Activated CD8-positive, alpha-beta memory T cell treated with anti-CD3 and anti-CD28 coated beads for 36 hours (primary cell): ENCODE measurements at regions not wholly inside any gene's neighbourhood (a gene's known extent, or its start where the extent isn't known, plus 50 kb on each side); places are given as distances from the start of the nearest gene placed in this dataset.

Experiments used
- CTCF ChIA-PET: fragments of 350-600 bp; sonication (Branson Sonifier 250); formaldehyde crosslinking; loops from one replicate; lab custom pipeline; 2021; ENCODE audit warnings: antibody characterized with exemption; lab: Charles Lee
- POLR2A ChIA-PET: fragments of 350-600 bp; sonication (Branson Sonifier 250); formaldehyde crosslinking; loops from one replicate; lab custom pipeline; 2021; ENCODE audit warnings: antibody characterized with exemption; lab: Charles Lee

DNA sequence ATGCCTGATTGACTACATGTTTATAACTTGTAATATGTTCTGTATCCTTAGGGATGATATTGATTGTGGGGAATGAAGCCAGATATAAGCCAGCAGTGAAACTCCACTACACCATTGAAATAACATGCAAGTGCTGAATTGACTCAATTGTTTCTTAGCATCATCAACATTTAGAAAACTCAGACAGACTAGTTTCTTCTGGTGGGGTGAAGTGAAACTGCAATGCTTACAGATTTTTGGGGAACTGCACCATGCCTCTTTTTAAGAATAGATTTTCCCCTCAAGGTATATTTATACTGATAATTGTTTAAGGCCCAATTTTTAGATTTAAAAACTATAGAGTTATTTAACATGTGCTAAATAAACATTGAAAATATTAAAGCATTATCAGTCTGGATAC is 1044.6 kb upstream of the EYS start:
- ChIA-PET CTCF (no interaction called here), POLR2A (no interaction called here)

DNA sequence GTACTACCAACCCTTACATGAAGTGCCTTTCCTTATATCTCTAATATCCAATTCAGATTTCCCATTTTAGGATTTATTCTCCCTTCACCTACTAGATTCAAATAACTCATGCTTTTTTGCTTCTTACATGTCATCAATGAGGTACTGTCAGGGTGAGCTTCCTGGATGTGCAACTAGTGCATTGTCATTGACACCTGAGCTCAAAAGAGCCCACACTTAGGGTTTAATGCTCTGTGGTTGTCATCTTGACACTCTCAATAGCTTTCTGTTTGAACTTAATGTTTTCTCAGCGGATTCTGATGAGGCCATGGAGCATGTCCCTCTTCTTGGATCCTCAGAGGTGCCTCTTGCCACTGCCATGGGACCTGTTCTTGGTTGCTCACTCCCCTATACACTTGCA is 1033.3 kb upstream of the EYS start:
- CTCF ChIA-PET: no interaction called here
- POLR2A ChIA-PET: no interaction called here

DNA sequence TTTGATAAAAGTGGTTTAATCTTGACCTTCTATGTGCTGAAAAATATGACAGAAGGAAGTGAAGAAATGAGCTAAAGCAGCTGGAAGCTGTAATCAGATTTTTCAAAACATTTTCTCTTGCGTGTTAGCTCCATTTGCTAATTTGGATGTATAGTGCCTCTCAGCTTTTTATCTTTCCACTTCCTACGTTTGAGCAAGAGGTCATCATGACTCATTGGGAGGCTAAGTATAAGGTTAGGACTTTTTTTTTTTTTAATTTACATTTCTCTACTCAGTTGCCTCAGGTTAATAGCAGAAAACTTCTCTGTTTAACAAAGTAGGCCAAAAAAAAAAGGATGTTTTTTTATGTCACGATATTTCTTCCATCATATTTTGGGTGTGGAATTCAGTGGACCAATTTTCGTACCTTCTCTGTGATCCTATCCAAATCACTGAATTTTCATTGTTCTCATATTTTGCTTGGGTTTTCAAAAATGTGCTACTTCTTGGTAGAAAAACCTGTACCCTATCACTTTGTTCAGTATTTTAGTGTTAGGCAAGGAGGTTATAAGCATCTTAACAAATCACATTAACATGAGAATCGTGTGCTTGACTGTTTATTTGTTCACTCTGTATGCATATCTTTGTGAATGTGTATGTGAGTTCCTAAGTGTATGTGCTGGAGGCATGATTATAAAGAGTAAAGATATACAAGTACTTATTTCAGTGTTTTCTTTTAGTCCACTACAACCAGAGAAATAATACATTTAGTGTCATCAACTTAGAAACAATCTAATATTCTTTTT is 1028.3 kb upstream of the EYS start:
- ChIA-PET CTCF (no interaction called here), POLR2A (no interaction called here)

DNA sequence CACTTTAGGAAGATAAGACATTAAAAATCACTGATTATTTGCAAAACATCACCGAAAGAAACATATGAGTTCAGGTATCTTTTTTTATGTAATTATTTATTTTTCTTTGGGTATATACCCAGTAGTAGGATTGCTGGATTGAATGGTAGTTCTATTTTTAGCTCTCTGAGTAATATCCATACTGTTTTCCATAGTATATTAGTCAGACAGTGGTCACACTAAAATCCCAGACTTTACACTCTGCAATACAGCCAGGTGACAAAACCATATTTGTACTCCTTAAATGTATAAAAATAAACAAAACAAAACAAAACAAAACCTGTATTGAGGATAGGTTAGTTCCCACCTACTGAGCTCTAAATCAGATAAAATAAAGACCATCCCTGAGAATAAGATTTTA is 1024.3 kb upstream of the EYS start:
- ChIA-PET POLR2A (no interaction called here), CTCF (no interaction called here)

DNA sequence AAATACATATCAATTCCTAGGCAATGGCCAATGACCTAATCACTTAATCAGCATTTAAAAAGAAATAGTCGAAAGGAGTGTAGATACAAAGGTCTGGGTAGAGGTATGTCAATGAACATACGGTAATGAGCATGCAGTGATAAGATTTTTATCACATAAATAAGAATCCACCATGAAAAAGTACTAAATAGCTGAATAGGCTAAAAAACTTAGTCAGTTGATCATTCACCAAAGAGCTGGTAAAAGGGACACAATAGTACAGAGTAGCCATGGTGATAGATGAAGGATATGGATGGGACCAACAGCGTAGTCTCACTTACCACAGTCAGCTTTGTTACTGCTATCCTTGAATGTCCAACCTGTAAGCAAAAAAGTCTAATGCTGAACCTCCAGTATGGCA is 1018.6 kb upstream of the EYS start:
- CTCF ChIA-PET: no interaction called here
- POLR2A ChIA-PET: no interaction called here

DNA sequence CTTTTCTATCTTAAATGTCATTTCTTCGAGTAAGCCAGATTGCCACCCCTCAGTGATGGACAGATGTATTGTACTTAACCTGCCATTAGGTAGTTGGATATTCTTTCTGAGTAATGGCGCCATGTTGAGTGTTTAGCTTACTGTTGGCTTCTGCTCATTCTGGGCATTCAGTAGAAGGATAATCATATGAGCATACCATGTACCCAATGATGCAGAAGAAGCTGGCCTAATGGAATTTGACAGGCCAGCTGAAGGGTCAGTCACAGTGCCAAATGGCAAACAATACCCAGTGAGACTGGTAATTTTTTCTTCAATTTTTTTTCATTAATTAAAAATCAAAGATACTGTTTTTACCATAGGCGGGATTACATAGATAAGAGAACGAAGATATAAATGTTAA is 1010.8 kb upstream of the EYS start:
- ChIA-PET POLR2A (no interaction called here), CTCF (no interaction called here)

DNA sequence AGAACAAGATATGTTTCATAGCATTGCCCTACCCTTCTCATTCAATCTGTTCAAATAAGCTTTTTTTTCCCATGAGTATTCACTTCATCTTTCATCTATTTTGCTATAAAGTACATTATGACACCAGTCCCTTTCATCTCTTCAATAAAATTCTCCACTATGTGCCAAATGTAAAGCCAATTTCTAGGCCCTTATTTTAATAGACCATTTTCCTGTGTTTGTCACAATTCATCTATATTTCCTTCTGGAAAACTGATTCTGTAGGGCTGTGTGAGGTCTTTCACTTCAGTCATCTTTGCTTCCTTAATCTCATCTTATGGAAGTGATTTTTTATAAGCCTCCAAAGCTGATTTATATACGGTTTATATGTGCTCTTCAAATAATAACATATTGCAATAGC is 992.4 kb upstream of the EYS start:
- CTCF ChIA-PET: no interaction called here
- POLR2A ChIA-PET: no interaction called here

DNA sequence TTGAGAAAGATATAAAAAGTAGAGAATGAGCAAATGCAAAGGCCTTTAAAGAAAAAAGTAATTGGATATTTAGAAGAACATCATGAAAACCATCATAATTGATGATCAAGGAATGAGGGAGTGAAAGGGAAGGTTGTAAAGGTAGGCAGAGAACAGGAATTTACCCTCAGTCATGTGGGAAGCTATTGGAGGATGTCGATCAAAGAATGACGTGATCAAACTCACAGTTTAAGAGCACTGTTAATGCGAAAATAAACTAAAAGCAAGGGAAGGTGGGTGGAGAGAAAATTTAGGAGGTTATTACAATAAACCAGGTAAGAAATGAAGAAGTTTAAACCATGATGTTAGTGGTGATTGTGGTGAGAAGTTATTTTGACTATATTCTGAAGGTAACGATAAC is 982.6 kb upstream of the EYS start:
- CTCF ChIA-PET: no interaction called here

DNA sequence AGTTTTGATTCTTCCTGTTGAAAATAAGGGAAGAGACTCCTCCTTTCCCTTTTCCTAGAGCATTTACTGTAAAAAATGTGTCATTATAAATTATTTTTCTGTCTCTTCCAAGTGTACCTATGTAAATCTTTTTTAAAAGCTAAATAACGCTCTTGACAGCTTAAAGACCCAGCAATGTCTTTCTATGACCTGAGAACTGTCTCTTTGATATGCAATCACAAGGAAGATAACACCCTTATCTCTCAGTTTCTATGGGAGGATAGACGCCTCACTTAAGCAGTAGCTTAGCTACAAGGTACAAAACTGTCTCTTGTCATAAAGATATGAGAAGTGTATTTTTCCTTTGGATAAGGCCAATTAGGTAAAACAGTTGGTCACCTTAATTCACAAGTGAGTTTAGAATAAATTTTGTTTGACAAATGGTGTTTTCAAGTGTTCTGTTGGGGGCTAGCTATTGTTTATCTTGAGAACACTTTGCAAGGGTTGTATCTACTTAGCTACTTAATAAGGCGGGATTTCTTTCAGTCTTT is 980.6 kb upstream of the EYS start:
- POLR2A ChIA-PET: no interaction called here
- CTCF ChIA-PET: no interaction called here

More for the DNA sequence above, 982.6 kb upstream of the EYS start:
- POLR2A ChIA-PET: no interaction called here

DNA sequence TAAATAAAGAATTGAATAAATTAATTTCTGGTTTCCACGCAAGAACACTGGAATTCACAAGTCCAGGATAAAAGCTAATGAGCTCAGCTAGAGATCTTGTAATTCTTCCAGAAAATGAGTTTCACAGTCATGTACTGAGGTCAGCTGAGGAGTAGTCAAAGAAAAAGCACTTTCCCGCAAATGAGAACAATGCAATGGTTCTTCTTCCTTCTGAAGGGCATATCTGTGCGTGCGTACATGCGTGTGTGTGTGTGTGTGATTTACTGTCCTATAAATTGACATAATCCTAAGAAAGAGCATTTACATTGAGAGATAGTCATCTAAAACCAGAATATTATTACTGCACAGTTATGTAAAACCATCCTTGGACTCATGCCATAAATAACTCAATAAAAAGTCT is 968.9 kb upstream of the EYS start:
- CTCF ChIA-PET: no interaction called here
- POLR2A ChIA-PET: no interaction called here

DNA sequence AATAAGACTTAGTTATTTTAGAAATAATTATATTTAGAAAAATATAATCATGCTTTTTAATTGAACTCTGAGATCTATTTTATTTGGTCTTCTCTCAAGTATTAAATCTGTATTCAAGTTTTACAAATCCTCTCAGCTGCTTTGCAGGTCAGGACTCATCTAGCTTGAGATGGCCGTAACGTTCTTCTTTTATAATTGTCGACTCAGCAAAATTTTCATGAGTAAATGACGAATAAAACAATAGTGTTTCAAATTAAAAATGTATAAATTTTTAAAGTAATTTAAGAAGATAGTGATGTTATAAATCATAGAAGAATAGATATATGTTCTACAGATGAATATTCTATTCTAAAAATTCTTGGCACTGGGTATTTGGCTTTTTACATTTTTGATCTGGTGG is 957.1 kb upstream of the EYS start:
- ChIA-PET POLR2A (no interaction called here), CTCF (no interaction called here)

DNA sequence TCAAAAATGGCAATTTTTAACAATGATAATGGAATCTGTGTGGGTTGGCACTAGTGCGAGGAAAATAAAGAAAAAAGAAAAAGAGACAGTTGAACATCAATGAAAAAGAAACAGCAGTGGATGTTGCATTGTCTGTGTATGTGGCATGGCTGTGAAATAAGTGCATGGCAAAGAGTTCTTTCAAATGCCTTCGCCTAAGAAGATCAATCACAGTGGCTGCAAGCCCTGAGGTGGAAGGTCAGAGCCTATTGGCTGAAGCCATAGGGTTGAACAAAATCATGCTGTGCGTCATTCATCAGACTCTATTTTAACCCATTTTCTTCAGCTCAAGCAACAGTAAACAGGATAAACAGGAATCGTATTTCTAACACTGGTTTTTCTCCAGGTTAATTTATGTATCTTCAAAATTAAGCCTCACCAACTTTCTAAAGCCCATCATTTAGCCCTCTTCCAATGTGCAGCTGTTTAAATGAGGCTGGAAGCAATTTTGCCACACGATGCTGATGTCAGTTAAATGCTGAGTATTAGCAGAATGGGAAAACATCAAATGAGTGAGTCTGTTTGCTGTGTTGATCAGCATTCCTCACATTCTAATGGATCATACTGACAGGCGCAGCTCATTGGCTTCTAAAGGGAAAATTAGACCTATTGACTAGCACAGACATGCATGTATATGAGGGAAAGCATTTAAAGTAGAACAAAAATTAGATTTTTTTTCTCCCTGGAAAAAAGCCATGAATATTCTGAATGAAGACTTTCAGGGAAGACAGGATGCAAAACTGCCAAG is 955.9 kb upstream of the EYS start:
- ChIA-PET CTCF (no interaction called here), POLR2A (no interaction called here)

DNA sequence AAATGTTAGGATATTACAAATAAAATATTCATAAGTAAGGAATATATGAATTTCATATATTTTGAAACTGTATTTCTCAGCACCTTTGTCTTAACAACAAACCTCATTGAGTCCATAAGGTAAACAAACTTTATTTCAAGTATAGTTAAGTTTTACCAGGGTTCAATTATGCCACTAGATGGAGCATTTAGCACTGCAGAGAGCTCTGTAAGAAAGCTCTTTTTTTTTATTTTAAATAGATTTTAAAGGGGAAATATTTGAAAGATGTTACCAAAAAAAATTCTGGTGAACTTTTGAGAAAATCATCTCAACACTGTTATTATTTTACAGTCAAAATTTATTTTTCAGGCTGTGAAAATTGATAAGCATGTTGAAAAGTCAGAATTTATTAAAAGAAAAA is 955.2 kb upstream of the EYS start:
- CTCF ChIA-PET: no interaction called here
- POLR2A ChIA-PET: no interaction called here

DNA sequence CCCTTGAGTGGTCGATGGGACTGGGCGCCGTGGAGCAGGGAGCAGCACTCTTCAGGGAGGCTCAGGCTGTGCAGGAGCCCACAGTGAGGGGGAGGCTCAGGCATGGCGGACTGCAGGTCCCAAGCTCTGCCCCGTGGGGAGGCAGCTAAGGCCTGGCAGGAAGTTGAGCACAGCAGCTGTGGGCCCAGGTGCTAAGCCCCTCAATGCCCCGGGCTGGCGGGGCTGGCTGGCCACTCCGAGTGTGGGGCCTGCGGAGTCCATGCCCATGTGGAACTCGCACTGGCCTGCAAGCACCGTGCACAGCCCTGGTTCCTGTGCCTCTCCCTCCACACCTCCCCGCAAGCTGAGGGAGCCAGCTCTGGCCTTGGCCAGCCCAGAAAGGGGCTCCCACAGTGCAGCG is 948.4 kb upstream of the EYS start:
- ChIA-PET POLR2A (no interaction called here), CTCF (no interaction called here)

DNA sequence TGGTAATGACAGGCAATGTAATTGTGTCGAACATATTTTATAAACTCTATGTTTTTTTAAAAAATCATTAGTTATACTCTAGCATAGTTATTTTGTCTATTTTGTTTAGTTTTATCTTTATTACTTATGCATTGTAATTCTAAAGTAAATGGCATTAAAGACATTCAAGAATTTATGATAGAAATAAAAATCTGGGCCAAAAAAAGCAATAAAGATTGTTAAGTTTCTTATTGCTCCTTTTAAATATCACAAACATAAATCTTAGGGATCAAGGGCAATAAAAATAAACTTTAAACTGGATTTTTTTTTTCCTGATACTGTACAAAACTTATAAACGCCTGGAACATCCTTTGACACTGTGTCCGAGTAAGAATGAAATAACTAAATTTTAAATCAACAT is 931.5 kb upstream of the EYS start:
- ChIA-PET POLR2A (no interaction called here), CTCF (no interaction called here)

DNA sequence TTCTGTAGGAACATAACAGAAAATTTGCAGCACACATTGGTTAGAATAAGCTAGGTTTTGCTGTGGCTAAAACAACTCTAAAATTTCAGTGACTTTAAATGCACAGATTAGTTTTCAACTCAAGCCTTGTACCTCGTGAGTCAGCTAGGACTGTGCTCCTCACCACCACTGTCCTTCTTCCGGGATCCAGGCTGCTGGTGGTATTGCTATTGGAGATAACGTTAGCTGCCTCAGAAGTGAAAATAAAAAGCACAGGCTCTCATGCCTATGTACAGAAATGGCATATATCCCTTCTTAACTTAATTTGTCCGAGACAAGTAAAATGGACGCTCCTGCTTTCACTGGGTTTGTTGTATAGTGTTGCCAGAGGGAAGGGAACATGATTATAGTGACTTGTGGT is 931.1 kb upstream of the EYS start:
- ChIA-PET CTCF (no interaction called here), POLR2A (no interaction called here)

DNA sequence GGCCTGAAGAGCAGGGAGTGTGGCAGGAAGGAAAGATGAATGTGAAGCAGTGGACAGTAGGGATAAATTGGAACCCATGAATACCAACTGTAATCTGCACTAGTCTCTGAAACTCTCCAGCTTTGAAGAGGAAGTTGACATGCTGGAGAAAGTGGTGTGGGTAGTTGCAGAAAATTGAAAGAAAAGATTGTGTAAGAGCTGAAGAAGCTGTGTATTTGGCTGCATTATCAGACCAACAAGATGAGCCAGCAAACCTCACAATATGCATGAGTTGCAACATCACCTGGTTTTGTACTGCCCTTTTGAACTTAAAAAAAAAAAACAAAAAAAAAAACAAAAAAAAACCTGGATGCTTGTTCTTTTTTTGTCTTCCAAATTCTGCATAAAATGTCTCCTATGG is 921.9 kb upstream of the EYS start:
- CTCF ChIA-PET: no interaction called here
- POLR2A ChIA-PET: no interaction called here

DNA sequence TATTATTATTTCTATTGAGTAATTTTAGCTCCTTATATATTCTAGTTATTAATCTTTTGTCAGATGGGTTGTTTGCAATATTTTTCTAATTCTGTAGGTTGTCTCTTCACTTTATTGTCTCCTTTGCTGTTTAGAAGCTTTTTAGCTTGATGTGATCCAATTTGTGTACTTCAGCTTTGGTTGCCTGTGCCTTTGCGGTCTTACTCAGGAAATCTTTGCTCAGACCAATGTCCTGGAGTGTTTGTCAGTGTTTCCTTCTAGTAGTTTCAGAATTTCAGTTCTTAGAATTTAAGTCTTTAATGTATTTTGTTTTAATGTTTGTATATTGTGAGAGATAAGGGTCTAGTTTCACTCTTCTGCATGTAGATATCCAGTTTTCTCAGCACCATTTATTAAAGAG is 916.0 kb upstream of the EYS start:
- CTCF ChIA-PET: no interaction called here
- POLR2A ChIA-PET: no interaction called here

DNA sequence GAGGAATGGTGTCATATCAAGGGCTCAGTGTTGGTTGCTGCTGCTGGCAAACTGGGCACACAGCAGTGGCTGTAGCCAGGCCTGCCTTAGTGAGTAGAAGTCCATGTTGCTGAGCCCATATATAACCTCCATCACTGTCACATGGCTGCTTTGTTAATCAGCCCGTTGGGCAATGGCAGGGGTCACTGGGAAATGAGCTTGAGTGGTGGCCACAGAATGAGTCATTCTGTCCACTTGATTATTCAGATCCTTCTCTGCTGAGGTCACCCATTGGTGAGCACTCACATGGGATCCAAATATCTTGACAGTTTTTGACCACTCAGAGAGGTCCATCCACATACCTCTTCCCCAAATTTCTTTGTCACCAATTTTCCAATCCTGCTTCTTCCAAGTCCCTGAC is 898.9 kb upstream of the EYS start:
- ChIA-PET CTCF (no interaction called here), POLR2A (no interaction called here)

DNA sequence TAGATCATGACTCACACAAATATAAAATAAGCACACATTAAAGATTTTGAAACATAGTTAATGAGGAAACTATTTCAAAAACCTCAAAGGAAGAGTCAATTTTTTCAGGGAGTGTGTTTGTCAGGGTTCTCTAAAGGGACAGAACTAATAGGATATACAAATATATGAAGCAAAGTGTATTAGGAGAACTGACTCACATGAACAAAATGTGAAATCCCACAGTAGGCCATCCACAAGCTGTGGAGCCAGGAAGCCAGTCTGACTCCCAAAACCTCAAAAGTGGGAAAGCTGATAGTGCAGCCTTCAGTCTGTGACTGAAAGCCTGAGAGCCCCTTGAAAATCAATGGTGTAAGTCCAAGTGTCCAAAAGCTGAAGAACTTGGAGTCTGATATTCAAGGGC is 898.0 kb upstream of the EYS start:
- ChIA-PET POLR2A (no interaction called here), CTCF (no interaction called here)

DNA sequence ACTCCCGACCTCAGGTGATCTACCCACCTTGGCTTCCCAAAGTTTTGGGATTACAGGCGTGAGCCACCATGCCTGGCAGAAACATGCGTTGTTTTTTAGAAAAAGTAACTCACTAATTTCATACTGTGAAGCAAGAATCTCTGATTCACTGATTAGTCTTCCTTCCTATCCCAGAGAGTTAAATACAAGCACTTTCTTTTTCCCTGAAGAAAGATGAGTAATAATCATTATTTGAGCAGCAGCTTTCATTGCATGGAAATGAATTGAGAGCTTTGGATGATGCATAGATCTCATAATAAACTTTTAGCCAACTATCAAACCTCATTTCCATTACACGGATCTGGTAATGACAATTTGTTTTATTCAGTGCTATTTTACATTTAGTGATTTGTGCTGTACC is 892.5 kb upstream of the EYS start:
- CTCF ChIA-PET: no interaction called here
- POLR2A ChIA-PET: no interaction called here
